Gastrocnemius medialis (tissue), 4 donors: ENCODE measurements at regions not wholly inside any gene's neighbourhood (a gene's known extent, or its start where the extent isn't known, plus 50 kb on each side); places are given as distances from the start of the nearest gene placed in this dataset.

Experiments
- POLR2A ChIP-seq, 2 donors: fragments of 450-650 bp; IDR thresholded peaks; one replicate each; pipeline ENCODE4 v1.6.1; 2017; ENCODE audit warnings: antibody characterized with exemption in 2 of 2, mild to moderate bottlenecking in 2 of 2, moderate library complexity in 2 of 2
- TF ChIP-seq, protein P1 (sequence below), 5 experiments: fragments of 450-650 bp in 3 of 5; fragments of 200-600 bp in 2 of 5; sonication (generic) in 2 of 5; IDR thresholded peaks in 4 of 5; conservative IDR thresholded peaks in 1 of 5; 1 replicate in 4 of 5; 2 replicates in 1 of 5; pipeline ENCODE4 v1.5.1; 2016 to 2019; ENCODE audit warnings: antibody characterized with exemption in 5 of 5, mild to moderate bottlenecking in 3 of 5, moderate library complexity in 3 of 5

DNA sequence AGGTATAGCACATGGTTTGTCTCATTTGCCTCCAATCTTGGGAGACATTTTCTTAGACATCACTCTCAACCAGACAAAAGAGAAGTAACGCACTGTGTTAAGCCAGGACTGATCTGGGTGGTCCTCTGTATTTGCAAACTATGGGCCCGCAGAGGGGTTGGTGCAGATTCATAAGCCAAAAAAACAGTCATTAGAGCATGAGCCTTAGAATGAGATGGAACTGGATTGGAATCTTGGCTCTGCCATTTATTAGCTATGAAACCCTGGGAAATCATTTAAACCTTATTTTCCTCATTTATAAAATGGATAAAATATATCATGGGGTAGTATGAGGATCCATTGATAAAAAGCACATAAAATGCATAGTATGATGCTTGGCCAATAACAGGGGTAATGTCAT is 213.5 kb upstream of the APCDD1 start:
- TF ChIP-seq, protein P1, sequence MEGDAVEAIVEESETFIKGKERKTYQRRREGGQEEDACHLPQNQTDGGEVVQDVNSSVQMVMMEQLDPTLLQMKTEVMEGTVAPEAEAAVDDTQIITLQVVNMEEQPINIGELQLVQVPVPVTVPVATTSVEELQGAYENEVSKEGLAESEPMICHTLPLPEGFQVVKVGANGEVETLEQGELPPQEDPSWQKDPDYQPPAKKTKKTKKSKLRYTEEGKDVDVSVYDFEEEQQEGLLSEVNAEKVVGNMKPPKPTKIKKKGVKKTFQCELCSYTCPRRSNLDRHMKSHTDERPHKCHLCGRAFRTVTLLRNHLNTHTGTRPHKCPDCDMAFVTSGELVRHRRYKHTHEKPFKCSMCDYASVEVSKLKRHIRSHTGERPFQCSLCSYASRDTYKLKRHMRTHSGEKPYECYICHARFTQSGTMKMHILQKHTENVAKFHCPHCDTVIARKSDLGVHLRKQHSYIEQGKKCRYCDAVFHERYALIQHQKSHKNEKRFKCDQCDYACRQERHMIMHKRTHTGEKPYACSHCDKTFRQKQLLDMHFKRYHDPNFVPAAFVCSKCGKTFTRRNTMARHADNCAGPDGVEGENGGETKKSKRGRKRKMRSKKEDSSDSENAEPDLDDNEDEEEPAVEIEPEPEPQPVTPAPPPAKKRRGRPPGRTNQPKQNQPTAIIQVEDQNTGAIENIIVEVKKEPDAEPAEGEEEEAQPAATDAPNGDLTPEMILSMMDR (IDR thresholded peaks at IDR 0.05 in 4 of 5, conservative IDR thresholded peaks at IDR 0.05 in 1 of 5): no peak
- no peak for TF ChIP-seq POLR2A (IDR thresholded peaks at IDR 0.05)
